Stimulated activated CD8-positive, alpha-beta memory T cell treated with anti-CD3 and anti-CD28 coated beads, Interleukin-15, amount 100 ng/mL, for 48 hours (primary cell): ENCODE measurements at regions not wholly inside any gene's neighbourhood (a gene's known extent, or its start where the extent isn't known, plus 50 kb on each side); places are given as distances from the start of the nearest gene placed in this dataset.

ENCODE experiments used
- DNase-seq, 2 donors: peaks; one replicate each; pipeline ENCODE4 v3.0.0-alpha.2; 2020; ENCODE audit warnings: low read depth in 2 of 2

GRCh38 chr6:40195428-40196134, 261.3 kb upstream of the MOCS1 start:
- DNase-seq, result no peak

GRCh38 chr6:40194447-40195170, 260.3 kb upstream of the MOCS1 start:
- no peak for DNase-seq

GRCh38 chr6:40192516-40192915, 258.3 kb upstream of the MOCS1 start:
- no peak for DNase-seq

- DNase-seq, result no peak
Measured at GRCh38 chr6:40188931-40189330, 254.7 kb upstream of the MOCS1 start.

- no peak for DNase-seq
Measured at GRCh38 chr6:40187535-40188144, 253.4 kb upstream of the MOCS1 start.

- no peak for DNase-seq
Measured at GRCh38 chr6:40185486-40185885, 251.2 kb upstream of the MOCS1 start.

- DNase-seq, result no peak
Measured at GRCh38 chr6:40183902-40184301, 249.6 kb upstream of the MOCS1 start.

GRCh38 chr6:40181367-40181766, 247.1 kb upstream of the MOCS1 start:
- no peak for DNase-seq

- DNase-seq, result no peak
Measured at GRCh38 chr6:40180271-40180670, 246.0 kb upstream of the MOCS1 start.

- DNase-seq, result no peak
Measured at GRCh38 chr6:40179496-40179895, 245.2 kb upstream of the MOCS1 start.

GRCh38 chr6:40177598-40177997, 243.3 kb upstream of the MOCS1 start:
- DNase-seq, result no peak

- DNase-seq, result no peak
Measured at GRCh38 chr6:40176152-40176551, 241.9 kb upstream of the MOCS1 start.

- no peak for DNase-seq
Measured at GRCh38 chr6:40172272-40172671, 238.0 kb upstream of the MOCS1 start.

- no peak for DNase-seq
Measured at GRCh38 chr6:40171343-40171742, 237.1 kb upstream of the MOCS1 start.

- DNase-seq, result no peak
Measured at GRCh38 chr6:40170856-40171255, 236.6 kb upstream of the MOCS1 start.

- DNase-seq, result no peak
Measured at GRCh38 chr6:40169878-40170277, 235.6 kb upstream of the MOCS1 start.

GRCh38 chr6:40166963-40167362, 232.7 kb upstream of the MOCS1 start:
- no peak for DNase-seq

- DNase-seq, result no peak
Measured at GRCh38 chr6:40165036-40165709, 230.9 kb upstream of the MOCS1 start.

GRCh38 chr6:40164345-40164755, 230.1 kb upstream of the MOCS1 start:
- no peak for DNase-seq

GRCh38 chr6:40163924-40164323, 229.7 kb upstream of the MOCS1 start:
- DNase-seq, result no peak

GRCh38 chr6:40162074-40162473, 227.8 kb upstream of the MOCS1 start:
- no peak for DNase-seq

GRCh38 chr6:40160826-40161225, 226.6 kb upstream of the MOCS1 start:
- DNase-seq, result no peak
